Lung (tissue), 11 donors: ENCODE measurements at regions not wholly inside any gene's neighbourhood (a gene's known extent, or its start where the extent isn't known, plus 50 kb on each side); places are given as distances from the start of the nearest gene placed in this dataset.

ENCODE experiments used
- ATAC-seq: fragments of 200-7000 bp; cut with Tn5 transposase; one replicate; pipeline ENCODE4 v1.9.1; 2020; ENCODE audit warnings: moderate number of reproducible peaks; ENCODE audit not compliant: insufficient read depth, low FRiP score
- DNase-seq, 3 donors: peaks; one replicate each; pipeline ENCODE4 v3.0.0-alpha.2; 2013 to 2017
- H3K27ac ChIP-seq, 2 donors: one replicate each; pipeline ENCODE4 v1.5.1; 2013; ENCODE audit warnings: mild to moderate bottlenecking in 2 of 2, moderate library complexity in 2 of 2, control low read depth in 1 of 2, inconsistent platforms in 1 of 2, low read depth in 1 of 2, low read length in 1 of 2
- H3K27me3 ChIP-seq, 3 donors: one replicate each; pipeline ENCODE4 v1.5.1; 2013; ENCODE audit warnings: low read length in 2 of 3; ENCODE audit not compliant: control insufficient read depth in 3 of 3, insufficient read depth in 3 of 3
- H3K36me3 ChIP-seq, 4 donors: one replicate each; pipeline ENCODE4 v1.5.1; 2013; ENCODE audit warnings: low read length in 4 of 4, mild to moderate bottlenecking in 1 of 4, moderate library complexity in 1 of 4; ENCODE audit not compliant: control insufficient read depth in 4 of 4, insufficient read depth in 4 of 4
- H3K4me1 ChIP-seq, 5 donors: one replicate each; pipeline ENCODE4 v1.5.1; 2013; ENCODE audit warnings: low read length in 5 of 5, mild to moderate bottlenecking in 2 of 5, moderate library complexity in 1 of 5; ENCODE audit not compliant: control insufficient read depth in 5 of 5, insufficient read depth in 5 of 5
- H3K4me3 ChIP-seq: one replicate; pipeline ENCODE4 v1.5.1; 2013; ENCODE audit warnings: mild to moderate bottlenecking, control low read depth, moderate library complexity
- H3K9ac ChIP-seq, 2 donors: one replicate each; pipeline ENCODE4 v1.5.1; 2013; ENCODE audit warnings: low read length in 2 of 2, control low read depth in 1 of 2; ENCODE audit not compliant: insufficient read depth in 1 of 2
- H3K9me3 ChIP-seq, 4 donors: one replicate each; pipeline ENCODE4 v1.5.1; 2013; ENCODE audit warnings: low read length in 3 of 4, mild to moderate bottlenecking in 1 of 4, moderate library complexity in 1 of 4; ENCODE audit not compliant: control insufficient read depth in 4 of 4, insufficient read depth in 3 of 4
- WGBS, 2 donors: extraction: QIAGEN DNeasy Blood & Tissue Kit; methylation state at CpG; one replicate each; pipeline ENCODE4 v1.1.7; 2013; 5-methylcytosine and 5-hydroxymethylcytosine counted together
- TF ChIP-seq, protein P1 (sequence below): IDR thresholded peaks from 2 replicates; pipeline ENCODE4 v1.5.1; 2012; ENCODE audit warnings: mild to moderate bottlenecking; ENCODE audit errors: control extremely low read depth, extremely low read depth
- donor health status: control.
- donor health status: control.
- donor health status: Bipolar disorder and iron deficiency.
- donor health status: healthy.
- donor health status: DM: yes; HTN: yes; CAD: no.

DNA sequence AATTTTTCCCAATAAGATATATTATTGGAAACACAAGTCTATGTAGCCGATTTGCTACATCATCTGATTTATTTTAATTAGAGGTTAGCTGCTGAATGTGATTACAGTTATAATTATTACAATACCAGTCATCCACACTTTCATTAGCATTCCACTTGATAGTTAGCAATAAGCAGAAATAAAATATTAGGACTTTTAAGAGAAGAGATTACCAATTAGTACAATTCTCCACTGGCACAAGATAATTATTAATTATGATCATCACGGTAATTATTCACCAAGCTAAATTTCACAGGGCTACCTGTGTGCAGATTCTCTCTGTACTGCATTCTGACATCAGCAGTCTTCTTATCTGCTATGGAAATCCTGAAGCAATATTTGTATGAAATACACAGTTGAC, 474.7 kb downstream of the TLE4 start:
- ATAC-seq (no peak), DNase-seq (no peak)
- WGBS, 2 donors = 91 to 98% methylated on average over 2 of the region's 2 CpGs
- H3K27ac ChIP-seq = no peak overlapping the region
- H3K4me3 ChIP-seq = no peak overlapping the region
- H3K9me3 ChIP-seq = peaks cover 0 to under 1% (median 0%) of the 10 kb centered on the region in 4 donors
- no peaks in the 10 kb centered on the region for H3K27me3 ChIP-seq
- peaks cover 0 to 2% (median 0%) of the 10 kb centered on the region in 5 donors for H3K4me1 ChIP-seq
- no peak overlapping the region for H3K9ac ChIP-seq
- H3K36me3 ChIP-seq = no peaks in the 10 kb centered on the region
- TF ChIP-seq, protein P1, sequence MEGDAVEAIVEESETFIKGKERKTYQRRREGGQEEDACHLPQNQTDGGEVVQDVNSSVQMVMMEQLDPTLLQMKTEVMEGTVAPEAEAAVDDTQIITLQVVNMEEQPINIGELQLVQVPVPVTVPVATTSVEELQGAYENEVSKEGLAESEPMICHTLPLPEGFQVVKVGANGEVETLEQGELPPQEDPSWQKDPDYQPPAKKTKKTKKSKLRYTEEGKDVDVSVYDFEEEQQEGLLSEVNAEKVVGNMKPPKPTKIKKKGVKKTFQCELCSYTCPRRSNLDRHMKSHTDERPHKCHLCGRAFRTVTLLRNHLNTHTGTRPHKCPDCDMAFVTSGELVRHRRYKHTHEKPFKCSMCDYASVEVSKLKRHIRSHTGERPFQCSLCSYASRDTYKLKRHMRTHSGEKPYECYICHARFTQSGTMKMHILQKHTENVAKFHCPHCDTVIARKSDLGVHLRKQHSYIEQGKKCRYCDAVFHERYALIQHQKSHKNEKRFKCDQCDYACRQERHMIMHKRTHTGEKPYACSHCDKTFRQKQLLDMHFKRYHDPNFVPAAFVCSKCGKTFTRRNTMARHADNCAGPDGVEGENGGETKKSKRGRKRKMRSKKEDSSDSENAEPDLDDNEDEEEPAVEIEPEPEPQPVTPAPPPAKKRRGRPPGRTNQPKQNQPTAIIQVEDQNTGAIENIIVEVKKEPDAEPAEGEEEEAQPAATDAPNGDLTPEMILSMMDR = no peak

DNA sequence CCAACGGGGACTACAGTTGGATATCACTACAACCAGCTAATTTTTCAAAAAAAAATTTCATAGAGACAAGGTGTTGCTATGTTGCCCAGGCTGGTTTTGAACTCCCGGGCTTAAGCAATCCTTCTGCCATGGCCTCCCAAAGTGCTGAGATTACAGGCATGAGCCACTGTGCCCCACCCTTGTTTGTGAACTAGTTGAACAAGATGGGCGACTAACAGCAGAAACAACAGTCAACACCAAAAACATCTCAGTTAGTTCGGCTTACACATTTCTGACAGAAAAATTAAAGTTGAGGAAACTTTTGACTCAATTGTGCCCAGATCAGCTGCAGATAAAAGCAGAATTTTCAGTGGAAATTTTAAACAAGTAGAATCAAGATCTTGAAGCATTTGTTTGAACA, 470.1 kb downstream of the TLE4 start:
- Histone ChIP-seq H3K9me3 (no peaks in the 10 kb centered on the region), H3K9ac (no peak overlapping the region), H3K36me3 (no peaks in the 10 kb centered on the region), H3K4me1 (no peaks in the 10 kb centered on the region), H3K27me3 (no peaks in the 10 kb centered on the region), H3K27ac (no peak overlapping the region), H3K4me3 (no peak overlapping the region)
- WGBS, 2 donors = 84 to 90% methylated on average over 4 of the region's 4 CpGs
- no peak for ATAC-seq
- DNase-seq = no peak
- TF ChIP-seq, protein P1 = no peak

- no peak overlapping the region for H3K4me3 ChIP-seq
- TF ChIP-seq, protein P1 = no peak
- no peak overlapping the region for H3K27ac ChIP-seq
- 87 to 88% methylated on average over 4 of the region's 4 CpGs for WGBS, 2 donors
- H3K4me1 ChIP-seq = no peaks in the 10 kb centered on the region
- no peaks in the 10 kb centered on the region for H3K36me3 ChIP-seq
- H3K9ac ChIP-seq = no peak overlapping the region
- DNase-seq = no peak
- ATAC-seq = no peak
- no peaks in the 10 kb centered on the region for H3K27me3 ChIP-seq
- H3K9me3 ChIP-seq = no peaks in the 10 kb centered on the region
Observed at GRCh38 chr9:80040457-80040856, 468.7 kb downstream of the TLE4 start.

DNA sequence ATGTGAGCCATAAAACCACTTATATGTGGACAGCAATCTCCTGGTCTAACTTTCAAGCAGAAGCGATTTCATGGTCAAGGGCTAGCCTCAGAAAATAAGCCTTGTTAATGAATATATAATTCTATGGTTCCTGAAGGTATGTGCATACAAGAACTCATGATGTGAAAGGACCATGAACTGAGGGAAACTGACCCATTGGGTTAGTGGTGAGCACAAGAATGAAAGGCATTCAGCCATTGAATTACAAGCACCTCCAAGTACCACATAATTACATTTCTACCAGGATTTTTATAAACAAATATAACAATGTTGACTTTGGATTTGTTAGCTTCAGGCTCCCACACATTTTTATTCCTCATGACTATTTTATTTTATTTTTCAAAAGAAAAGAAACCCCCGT, 459.0 kb downstream of the TLE4 start:
- TF ChIP-seq, protein P1 = no peak
- H3K27ac ChIP-seq = no peak overlapping the region
- no peak overlapping the region for H3K4me3 ChIP-seq
- H3K36me3 ChIP-seq = no peaks in the 10 kb centered on the region
- H3K27me3 ChIP-seq = no peaks in the 10 kb centered on the region
- H3K9ac ChIP-seq = no peak overlapping the region
- no peaks in the 10 kb centered on the region for H3K4me1 ChIP-seq
- DNase-seq = peak in 2 of 3 donors; percentile 23 to 44
- 74 to 79% methylated on average over 2 of the region's 2 CpGs for WGBS, 2 donors
- ATAC-seq = no peak
- H3K9me3 ChIP-seq = peaks cover 0 to 6% (median 0%) of the 10 kb centered on the region in 4 donors
